NB4 (cell line): ENCODE measurements at regions not wholly inside any gene's neighbourhood (a gene's known extent, or its start where the extent isn't known, plus 50 kb on each side); places are given as distances from the start of the nearest gene placed in this dataset.

Experiments
- MYC ChIP-seq: IDR thresholded peaks from 2 replicates; pipeline ENCODE4 v1.6.1; 2011; ENCODE audit warnings: low read depth, low read length
- POLR2A ChIP-seq: IDR thresholded peaks from 2 replicates; pipeline ENCODE4 v1.6.1; 2011; ENCODE audit warnings: mild to moderate bottlenecking; ENCODE audit not compliant: insufficient read length; ENCODE audit errors: extremely low read depth
- TF ChIP-seq, protein P1 (sequence below): IDR thresholded peaks from one replicate; pipeline ENCODE4 v1.5.1; 2012; ENCODE audit warnings: low read depth, low read length
- TF ChIP-seq, protein P2 (sequence below): IDR thresholded peaks from 2 replicates; pipeline ENCODE4 v1.6.1; 2011; ENCODE audit warnings: low read depth, low read length

DNA sequence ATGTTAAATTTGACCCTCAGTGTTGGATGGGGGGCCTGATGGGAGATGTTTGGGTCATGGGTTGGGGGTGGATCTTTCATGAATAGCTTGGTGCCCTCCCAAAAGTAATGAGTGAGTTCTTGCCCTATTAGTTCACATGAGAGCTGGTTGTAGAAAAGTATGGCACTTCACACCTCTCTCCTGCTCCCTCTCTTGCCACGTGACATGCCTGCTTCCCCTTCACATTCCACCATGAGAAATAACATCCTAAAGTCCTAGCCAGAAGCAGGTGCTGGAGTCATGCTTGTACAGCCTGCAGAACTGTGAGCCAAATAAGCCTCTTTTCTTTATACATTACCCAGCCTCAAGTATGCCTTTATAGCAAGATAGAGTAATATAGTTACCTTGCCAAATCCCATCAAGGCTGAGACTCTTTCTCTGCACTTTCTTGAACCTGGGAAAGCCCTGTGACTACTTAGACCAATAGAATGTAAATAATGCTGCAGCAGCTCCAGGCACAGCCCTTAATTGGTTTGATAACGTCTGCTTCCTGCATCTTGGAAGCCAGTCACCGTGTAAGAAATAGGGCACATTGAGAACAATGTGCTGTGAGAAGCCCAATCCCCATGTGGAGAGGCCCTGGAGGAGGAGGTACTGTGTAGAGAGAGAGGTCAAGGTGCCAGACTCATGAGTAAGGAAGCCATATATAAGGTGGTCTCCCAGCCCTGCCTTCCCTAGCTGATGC, 88.0 kb upstream of the NAMPT start:
- TF ChIP-seq, protein P1, sequence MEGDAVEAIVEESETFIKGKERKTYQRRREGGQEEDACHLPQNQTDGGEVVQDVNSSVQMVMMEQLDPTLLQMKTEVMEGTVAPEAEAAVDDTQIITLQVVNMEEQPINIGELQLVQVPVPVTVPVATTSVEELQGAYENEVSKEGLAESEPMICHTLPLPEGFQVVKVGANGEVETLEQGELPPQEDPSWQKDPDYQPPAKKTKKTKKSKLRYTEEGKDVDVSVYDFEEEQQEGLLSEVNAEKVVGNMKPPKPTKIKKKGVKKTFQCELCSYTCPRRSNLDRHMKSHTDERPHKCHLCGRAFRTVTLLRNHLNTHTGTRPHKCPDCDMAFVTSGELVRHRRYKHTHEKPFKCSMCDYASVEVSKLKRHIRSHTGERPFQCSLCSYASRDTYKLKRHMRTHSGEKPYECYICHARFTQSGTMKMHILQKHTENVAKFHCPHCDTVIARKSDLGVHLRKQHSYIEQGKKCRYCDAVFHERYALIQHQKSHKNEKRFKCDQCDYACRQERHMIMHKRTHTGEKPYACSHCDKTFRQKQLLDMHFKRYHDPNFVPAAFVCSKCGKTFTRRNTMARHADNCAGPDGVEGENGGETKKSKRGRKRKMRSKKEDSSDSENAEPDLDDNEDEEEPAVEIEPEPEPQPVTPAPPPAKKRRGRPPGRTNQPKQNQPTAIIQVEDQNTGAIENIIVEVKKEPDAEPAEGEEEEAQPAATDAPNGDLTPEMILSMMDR: no peak
- TF ChIP-seq, protein P2, sequence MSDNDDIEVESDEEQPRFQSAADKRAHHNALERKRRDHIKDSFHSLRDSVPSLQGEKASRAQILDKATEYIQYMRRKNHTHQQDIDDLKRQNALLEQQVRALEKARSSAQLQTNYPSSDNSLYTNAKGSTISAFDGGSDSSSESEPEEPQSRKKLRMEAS: no peak
- TF ChIP-seq POLR2A (no peak), MYC (no peak)
